GM21786 (cell line): ENCODE measurements at regions not wholly inside any gene's neighbourhood (a gene's known extent, or its start where the extent isn't known, plus 50 kb on each side); places are given as distances from the start of the nearest gene placed in this dataset.
A peak's percentile ranks its signal among the peaks of the same experiment; 100 is the strongest.
"Not testable (repeated sequence)": the region's sequence is repeated elsewhere in the genome, so short reads cannot be mapped to it uniquely, and the experiment has no call there.

ENCODE experiments used
- ATAC-seq: cut with Tn5 transposase; IDR thresholded peaks from one replicate; pipeline ENCODE4 v1.9.1; 2021; ENCODE audit not compliant: unreplicated experiment

GRCh38 chr9:104980039-104980654, 52.2 kb upstream of the ABCA1 start:
- no peak for ATAC-seq

GRCh38 chr9:104981543-104982129, 53.7 kb upstream of the ABCA1 start:
- no peak for ATAC-seq

- no peak for ATAC-seq
Observed at GRCh38 chr9:104982543-104982942, 54.6 kb upstream of the ABCA1 start.

DNA sequence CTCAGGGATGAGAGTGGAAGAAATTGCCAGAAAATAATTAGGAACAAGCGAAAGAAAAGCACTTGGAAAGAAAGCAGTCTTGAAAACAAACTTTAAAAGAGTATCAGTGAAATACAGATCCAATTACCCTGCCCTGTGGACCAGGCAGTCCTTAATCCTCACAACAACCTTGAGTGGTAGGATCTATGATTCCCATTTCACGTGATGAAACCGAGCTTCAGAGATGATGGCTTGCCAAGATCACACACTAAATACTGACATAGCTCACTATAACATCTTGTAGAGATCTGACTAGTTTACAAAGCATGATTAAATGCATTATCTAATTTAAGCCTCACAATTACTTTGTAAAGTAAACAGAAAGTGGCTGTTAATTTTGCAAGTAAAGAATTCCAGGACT, 55.5 kb upstream of the ABCA1 start:
- ATAC-seq = no peak

DNA sequence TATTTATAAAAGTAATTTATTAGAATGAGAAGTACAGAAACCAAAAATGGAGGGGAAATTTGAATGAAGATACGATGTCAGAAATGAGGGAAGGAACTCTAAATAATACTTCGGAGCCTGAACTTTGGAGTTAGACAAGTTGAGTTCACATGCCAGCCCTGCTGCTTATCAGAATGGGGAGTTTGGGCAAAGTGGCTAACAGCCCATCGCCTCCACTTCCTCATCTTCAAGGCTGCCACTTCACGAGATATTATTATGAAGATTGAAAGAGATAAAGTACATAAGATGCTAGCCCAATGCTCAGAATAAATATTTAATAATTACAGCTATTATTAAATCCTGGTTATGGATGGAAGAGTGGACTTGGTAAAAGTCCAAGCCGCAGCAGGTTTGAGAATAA, 56.2 kb upstream of the ABCA1 start:
- ATAC-seq = no peak

- ATAC-seq = no peak
Observed at GRCh38 chr9:104984542-104984941, 56.6 kb upstream of the ABCA1 start.

- ATAC-seq = no peak
Observed at GRCh38 chr9:104984948-104985347, 57.0 kb upstream of the ABCA1 start.

DNA sequence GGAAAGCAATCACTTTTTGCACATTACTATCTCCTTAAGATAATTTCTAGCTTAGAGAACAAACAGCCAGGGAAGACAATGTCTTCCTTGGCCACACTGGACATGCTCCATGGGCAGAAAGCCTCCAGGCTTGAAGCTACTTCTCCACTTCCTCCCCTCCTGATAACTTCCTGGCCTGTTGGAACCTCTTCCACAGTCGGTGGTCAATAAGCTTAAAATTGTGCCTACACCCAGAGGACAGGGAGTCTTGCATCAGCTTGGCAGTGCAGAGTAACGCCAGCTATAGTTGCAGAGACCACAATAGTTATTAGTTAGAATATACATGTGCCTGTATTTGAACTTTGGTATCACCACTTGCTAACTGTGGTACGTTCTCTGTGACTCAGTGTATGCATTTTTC, 58.1 kb upstream of the ABCA1 start:
- no peak for ATAC-seq

- ATAC-seq = no peak
Observed at GRCh38 chr9:104987743-104988142, 59.8 kb upstream of the ABCA1 start.

- ATAC-seq = no peak
Observed at GRCh38 chr9:104988539-104988938, 60.6 kb upstream of the ABCA1 start.

- ATAC-seq = peak; percentile 88
Observed at GRCh38 chr9:104991144-104991953, 63.4 kb upstream of the ABCA1 start.

GRCh38 chr9:104992659-104993058, 64.7 kb upstream of the ABCA1 start:
- ATAC-seq = no peak

DNA sequence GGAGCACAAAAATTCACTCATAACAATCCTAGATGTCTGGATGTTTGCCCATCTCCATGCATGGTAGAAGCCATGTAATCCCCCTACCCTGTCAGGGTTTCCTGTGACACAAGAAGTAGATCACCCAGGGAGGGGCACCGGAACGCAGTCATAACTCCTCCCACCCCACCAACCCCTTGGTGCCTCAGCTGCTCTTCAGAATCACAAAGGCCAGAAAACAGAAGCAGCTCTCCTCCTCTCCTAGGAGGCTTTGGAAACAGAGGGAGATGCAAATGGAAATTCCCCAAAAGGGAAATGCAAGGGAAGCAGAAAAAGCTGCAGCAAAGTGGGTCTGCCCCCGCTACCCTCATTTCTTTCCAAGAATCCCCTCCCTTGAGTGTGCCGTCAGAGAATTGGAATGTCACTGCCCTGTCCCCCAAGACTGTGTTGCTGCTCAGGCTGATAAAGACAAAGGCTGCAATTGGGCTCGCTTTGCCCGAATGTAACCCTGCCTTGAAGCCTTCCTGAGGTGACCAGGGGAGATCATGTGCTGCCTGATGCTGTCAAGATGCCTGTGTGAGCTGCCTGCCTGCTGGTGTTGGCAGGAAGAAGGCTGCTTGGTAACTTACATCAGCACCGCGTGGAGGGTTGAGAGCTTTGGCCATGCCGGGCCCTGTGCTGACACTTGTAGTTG, 65.5 kb upstream of the ABCA1 start:
- no peak for ATAC-seq

DNA sequence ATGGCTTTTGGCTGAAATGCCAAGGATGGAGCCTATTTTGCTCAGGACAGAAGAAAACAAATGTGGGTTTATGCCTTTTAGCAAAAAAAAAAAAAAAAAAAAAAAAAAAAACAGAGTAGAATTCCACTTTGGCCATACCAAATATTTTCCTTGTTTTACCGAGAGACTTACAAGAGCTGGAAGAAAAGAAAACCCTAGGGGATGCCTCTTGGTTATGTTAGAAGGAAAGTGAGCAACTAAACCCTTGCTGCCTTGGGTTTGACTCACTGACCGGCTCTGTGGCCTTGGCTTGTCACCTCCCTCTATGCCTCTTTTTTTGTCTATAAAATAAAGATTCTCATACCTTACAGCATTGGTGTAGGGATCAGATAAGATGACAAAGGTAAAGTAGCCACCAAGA, 69.6 kb upstream of the ABCA1 start:
- no peak for ATAC-seq

- ATAC-seq = no peak
Observed at GRCh38 chr9:104999136-104999535, 71.2 kb upstream of the ABCA1 start.

GRCh38 chr9:105000529-105000928, 72.6 kb upstream of the ABCA1 start:
- ATAC-seq = not testable (repeated sequence)

DNA sequence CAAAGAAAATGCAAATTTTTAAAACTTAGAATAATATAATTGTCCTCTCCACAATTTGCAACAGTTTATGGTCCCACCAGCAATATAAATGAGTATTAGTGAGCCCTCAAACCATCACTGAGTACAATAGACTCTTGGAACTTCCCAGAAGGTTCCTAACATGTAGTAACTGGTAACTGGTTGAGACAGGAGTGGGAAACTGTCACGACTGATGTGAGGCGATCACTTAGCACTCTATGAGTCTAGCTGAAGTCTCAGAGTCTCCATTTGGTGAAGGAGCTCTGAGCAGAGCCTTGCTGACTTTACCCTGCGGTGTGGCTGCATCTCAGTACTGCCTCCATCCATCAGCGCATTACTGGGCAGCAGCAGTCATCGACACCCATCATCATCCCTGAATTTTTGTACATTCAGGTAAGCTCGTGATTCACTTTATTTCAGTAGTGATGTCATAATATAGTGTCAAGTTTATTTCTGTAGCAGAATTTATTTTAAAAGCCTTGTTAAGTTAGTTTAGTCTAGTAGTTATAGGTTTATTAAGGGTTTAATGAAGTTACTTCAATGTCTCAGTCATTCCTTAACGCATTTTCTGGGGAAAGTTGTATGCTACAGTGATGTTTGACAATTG, 76.6 kb upstream of the ABCA1 start:
- no peak for ATAC-seq

DNA sequence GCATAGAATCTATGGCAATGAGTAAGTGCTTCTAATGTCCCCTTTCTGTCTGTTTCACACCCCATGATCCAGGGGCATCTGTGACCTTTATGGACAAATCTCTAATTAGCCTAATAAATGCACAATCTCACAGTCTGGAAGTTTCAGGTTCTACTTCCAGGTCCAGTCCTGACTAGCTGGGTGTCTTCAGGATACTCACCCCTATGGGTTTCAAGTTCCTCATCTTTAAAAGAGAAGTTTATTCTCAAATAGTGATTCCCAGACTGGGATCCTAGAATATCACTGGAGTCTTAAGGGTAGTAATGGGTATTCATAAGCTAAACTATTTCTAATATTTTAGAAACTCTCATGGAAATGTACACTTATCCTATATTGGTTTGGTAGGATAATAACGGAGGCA, 77.2 kb upstream of the ABCA1 start:
- ATAC-seq = no peak

GRCh38 chr9:105006514-105006913, 78.6 kb upstream of the ABCA1 start:
- ATAC-seq = no peak

DNA sequence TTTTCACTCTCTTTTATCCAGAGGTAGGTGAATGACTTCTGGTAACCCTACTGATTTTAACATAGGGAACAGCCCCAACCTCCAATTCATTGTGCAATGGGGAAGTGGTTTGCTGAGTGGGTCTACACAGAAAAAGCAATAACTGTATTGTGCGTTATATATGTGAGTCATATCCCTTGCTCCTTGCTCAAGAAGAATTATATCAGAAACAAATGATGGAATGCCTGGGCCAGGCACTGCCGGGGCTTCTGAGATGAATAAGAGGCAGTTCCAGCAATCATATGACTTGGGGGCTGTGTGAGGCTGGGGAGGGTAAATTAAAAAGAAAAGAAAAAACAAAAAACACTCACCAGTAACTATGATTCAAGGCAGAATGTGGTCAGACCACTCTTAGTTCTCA, 79.2 kb upstream of the ABCA1 start:
- ATAC-seq = no peak

GRCh38 chr9:105010089-105010488, 82.1 kb upstream of the ABCA1 start:
- not testable (repeated sequence) for ATAC-seq
